K562 (cell line): ENCODE measurements at regions not wholly inside any gene's neighbourhood (a gene's known extent, or its start where the extent isn't known, plus 50 kb on each side); places are given as distances from the start of the nearest gene placed in this dataset.

Experiments used
- ATAC-seq: fragments of 200-7000 bp; cut with Tn5 transposase; 3 replicates; pipeline ENCODE4 v1.9.1; 2020; ENCODE audit warnings: moderate library complexity
- BruUV-seq: library from RNA; stranded (reverse); fragments of 400-500 nt; replicated peaks from 2 replicates; lab custom pipeline; 2021; lab: Mats Ljungman, UMichigan
- CTCF ChIA-PET: fragments of 300-600 bp; formaldehyde crosslinking; extraction: SDS; loops from one replicate; lab custom pipeline; 2021; ENCODE audit warnings: low intra/inter-chr PET ratio; lab: Yijun Ruan, JAX
- POLR2A ChIA-PET: fragments of 300-600, 350-650 bp; sonication (Branson Sonifier 250); formaldehyde crosslinking; extraction: SDS; loops from one replicate; lab custom pipeline; 2021; ENCODE audit warnings: antibody characterized with exemption, inconsistent platforms; lab: Yijun Ruan, JAX
- DNase-seq, 4 experiments: peaks; one replicate each; pipeline versions ENCODE4 v3.0.0 to v3.0.0-alpha.2; 2011 to 2018; ENCODE audit warnings: low spot score in 3 of 4, mixed read lengths in 3 of 4; ENCODE audit errors: extremely low read depth in 1 of 4
- FAIRE-seq: peaks from 2 replicates; lab custom pipeline; 2011; peaks lifted over from hg19 to GRCh38; lab: Jason Lieb, UNC
- H2AFZ ChIP-seq: 2 replicates; pipeline ENCODE4 v1.6.0; 2011; ENCODE audit warnings: low read depth, low read length, control low read depth, inconsistent platforms
- H3K27ac ChIP-seq: fragments of 200-600 bp; 3 replicates; pipeline ENCODE4 v1.8.0; 2011; ENCODE audit warnings: low read depth, mild to moderate bottlenecking, control low read depth, inconsistent platforms, low read length, moderate library complexity, mixed read lengths; ENCODE audit errors: extremely low read depth
- H3K27me3 ChIP-seq, 2 experiments: fragments of 300-600 bp in 1 of 2; 2 replicates in 1 of 2; 3 replicates in 1 of 2; pipeline versions ENCODE4 v1.6.0 to v1.8.0; 2011; ENCODE audit warnings: inconsistent platforms in 2 of 2, low read length in 2 of 2, mild to moderate bottlenecking in 1 of 2, mixed read lengths in 1 of 2, moderate library complexity in 1 of 2; ENCODE audit not compliant: control insufficient read depth in 2 of 2, insufficient read depth in 2 of 2
- H3K36me3 ChIP-seq: fragments of 300-600 bp; 3 replicates; pipeline ENCODE4 v1.8.0; 2011; ENCODE audit warnings: mild to moderate bottlenecking, low read length, inconsistent platforms; ENCODE audit not compliant: control insufficient read depth, insufficient read depth
- H3K4me1 ChIP-seq, 2 experiments: fragments of 200-600 bp in 1 of 2; replicated peaks in 1 of 2; 2 replicates in 1 of 2; 3 replicates in 1 of 2; pipeline versions ENCODE4 v1.5.1 to v1.8.0; 2011; ENCODE audit warnings: inconsistent platforms in 2 of 2, low read length in 2 of 2, mild to moderate bottlenecking in 1 of 2, mixed read lengths in 1 of 2, moderate library complexity in 1 of 2; ENCODE audit not compliant: control insufficient read depth in 2 of 2, insufficient read depth in 2 of 2
- H3K4me2 ChIP-seq: 2 replicates; pipeline ENCODE4 v1.6.1; 2011; ENCODE audit warnings: low read length, control low read depth, inconsistent platforms, mixed read lengths; ENCODE audit not compliant: insufficient read depth
- H3K4me3 ChIP-seq: fragments of 200-600 bp; sonication (generic), shearing (Covaris generic); 2 replicates; pipeline ENCODE4 v1.5.1; 2016; ENCODE audit warnings: control low read depth, inconsistent platforms
- H3K79me2 ChIP-seq: fragments of 200-600 bp; 3 replicates; pipeline ENCODE4 v1.8.0; 2011; ENCODE audit warnings: low read length, inconsistent platforms; ENCODE audit not compliant: control insufficient read depth, insufficient read depth
- H3K9ac ChIP-seq, 2 experiments: 2 replicates each; pipeline versions ENCODE4 v1.6.0 to v1.6.1; 2011; ENCODE audit warnings: low read depth in 2 of 2, low read length in 2 of 2, control low read depth in 1 of 2, inconsistent platforms in 1 of 2, mild to moderate bottlenecking in 1 of 2, mixed read lengths in 1 of 2; ENCODE audit not compliant: insufficient read depth in 1 of 2
- H3K9me1 ChIP-seq: one replicate; pipeline ENCODE4 v1.6.0; 2011; ENCODE audit warnings: inconsistent platforms, mild to moderate bottlenecking, low read length, moderate library complexity; ENCODE audit not compliant: control insufficient read depth, insufficient read depth
- H3K9me3 ChIP-seq: replicated peaks from 2 replicates; pipeline ENCODE4 v1.5.1; 2011; ENCODE audit warnings: low read depth, low read length, inconsistent platforms; ENCODE audit not compliant: control insufficient read depth, insufficient read depth
- H4K20me1 ChIP-seq: replicated peaks from 2 replicates; pipeline ENCODE4 v1.6.1; 2011; ENCODE audit warnings: low read length, inconsistent platforms, mixed read lengths; ENCODE audit not compliant: control insufficient read depth, insufficient read depth
- BCL6 ChIP-seq: fragments of 250-450 bp; sonication (Bioruptor Pico); IDR thresholded peaks from 2 replicates; pipeline ENCODE4 v1.4.0; 2020
- GABPB2 ChIP-seq: fragments of 250-450 bp; sonication (Bioruptor Pico); conservative IDR thresholded peaks from 2 replicates; pipeline ENCODE4 v1.5.1; 2021; ENCODE audit warnings: mild to moderate bottlenecking
- HDAC6 ChIP-seq: IDR thresholded peaks from 2 replicates; pipeline ENCODE4 v1.6.1; 2012; ENCODE audit warnings: low read depth, mild to moderate bottlenecking, control low read depth, inconsistent platforms, low read length, moderate library complexity
- HDGF ChIP-seq: fragments of 450-650 bp; IDR thresholded peaks from 2 replicates; pipeline ENCODE4 v1.6.1; 2016
- KLF16 ChIP-seq: IDR thresholded peaks from 2 replicates; pipeline ENCODE4 v1.6.1; 2016; ENCODE audit warnings: antibody characterized with exemption
- PTTG1 ChIP-seq: fragments of 450-650 bp; IDR thresholded peaks from 2 replicates; pipeline ENCODE4 v1.6.1; 2016; ENCODE audit warnings: low read depth, mild to moderate bottlenecking, missing genetic modification characterization, missing compliant biosample characterization
- SIN3A ChIP-seq, 2 experiments: fragments of 150-350 bp in 1 of 2; IDR thresholded peaks; 2 replicates each; pipeline ENCODE4 v1.6.1; 2011 to 2016; ENCODE audit warnings: borderline replicate concordance in 2 of 2, low read depth in 2 of 2, low read length in 2 of 2, mild to moderate bottlenecking in 2 of 2, moderate library complexity in 2 of 2; ENCODE audit not compliant: control insufficient read depth in 1 of 2
- SRF ChIP-seq, 2 experiments: fragments of 250-450, 450-650 bp in 1 of 2; sonication (Bioruptor Pico) in 1 of 2; sonication (generic) in 1 of 2; formaldehyde crosslinking; IDR thresholded peaks; 2 replicates each; pipeline versions ENCODE4 v1.5.0 to v1.5.1; 2020 to 2022; ENCODE audit warnings: mild to moderate bottlenecking in 1 of 2, missing genetic modification reagents in 1 of 2
- SRSF9 ChIP-seq: fragments of 200-400 bp; formaldehyde crosslinking; IDR thresholded peaks from 2 replicates; pipeline ENCODE4 v1.6.1; 2017; ENCODE audit warnings: low read depth, low read length, borderline replicate concordance
- ZNF277 ChIP-seq: fragments of 250-450 bp; sonication (Bioruptor Pico); IDR thresholded peaks from 2 replicates; pipeline ENCODE4 v1.8.0; 2022; ENCODE audit warnings: inconsistent platforms, mild to moderate bottlenecking, moderate library complexity, borderline replicate concordance
- ZNF408 ChIP-seq: fragments of 250-450 bp; sonication (Bioruptor Pico); IDR thresholded peaks from 2 replicates; pipeline ENCODE4 v1.4.0; 2020; ENCODE audit warnings: low read depth, mild to moderate bottlenecking, moderate library complexity
- ZNF518B ChIP-seq: fragments of 250-450 bp; sonication (Bioruptor Pico); IDR thresholded peaks from 2 replicates; pipeline ENCODE4 v1.5.0; 2021; ENCODE audit warnings: mild to moderate bottlenecking, moderate library complexity
- WGBS: fragments of 100-300 bp; shearing (Covaris generic); methylation state at CpG from one replicate; pipeline ENCODE4 v1.1.6; 2016; ENCODE audit warnings: low coverage, mixed read lengths; ENCODE audit not compliant: insufficient coverage; ENCODE audit errors: missing lambda C conversion rate; 5-methylcytosine and 5-hydroxymethylcytosine counted together
- in situ Hi-C: fragments of 300-500 bp; cut with MboI; formaldehyde crosslinking; loops from 4 replicates; pipeline ENCODE4 v1.15.0; 2018; ENCODE audit warnings: inconsistent platforms, mixed read lengths
- intact Hi-C: fragments of 100-400 bp; cut with micrococcal nuclease; formaldehyde crosslinking; loops from 2 replicates; pipeline ENCODE4 v1.14.2; 2022

GRCh38 chr6:56404599-56404998 is 157.2 kb upstream of the COL21A1 start:
- Histone ChIP-seq H3K9me3 (no peaks in the 10 kb centered on the region), H3K79me2 (no peaks in the 10 kb centered on the region), H3K9me1 (no peaks in the 10 kb centered on the region), H3K4me3 (no peak overlapping the region), H3K27me3 (no peaks in the 10 kb centered on the region), H3K4me1 (no peaks in the 10 kb centered on the region), H3K4me2 (no peak overlapping the region), H3K36me3 (no peaks in the 10 kb centered on the region), H4K20me1 (no peaks in the 10 kb centered on the region), H3K27ac (no peak overlapping the region), H2AFZ (no peak overlapping the region), H3K9ac (no peak overlapping the region)
- no peak for FAIRE-seq
- in situ Hi-C loops = no loop called here
- no peak for ATAC-seq
- DNase-seq = no peak
- ChIA-PET CTCF (no interaction called here), POLR2A (interaction anchor here (0.5 to 0.8 kb wide), 4 partner anchors 26 to 410 kb away, joined by 3 to 4 read pairs (median 3); no protein-coding TSS in a partner anchor)
- TF ChIP-seq SRF (CRISPR knock-in tag; IDR thresholded peaks at IDR 0.05) (no peak), PTTG1 (no peak), SIN3A (IDR thresholded peaks at IDR 0.05; ENCODE audit: borderline replicate concordance in 2 of 2, control insufficient read depth in 1 of 2, low read depth in 2 of 2, low read length in 2 of 2) (no peak), KLF16 (no peak), GABPB2 (CRISPR knock-in tag) (no peak), ZNF408 (CRISPR knock-in tag) (no peak), ZNF277 (no peak), SRSF9 (no peak), BCL6 (CRISPR knock-in tag) (no peak), HDGF (no peak), ZNF518B (no peak), HDAC6 (no peak)
- BruUV-seq = no TSS peak
- 0% methylated on average over 2 of the region's 2 CpGs for WGBS
- intact Hi-C loops = no loop called here
